GM18498 (cell line): ENCODE measurements at regions not wholly inside any gene's neighbourhood (a gene's known extent, or its start where the extent isn't known, plus 50 kb on each side); places are given as distances from the start of the nearest gene placed in this dataset.
"Not testable (repeated sequence)": the region's sequence is repeated elsewhere in the genome, so short reads cannot be mapped to it uniquely, and the experiment has no call there.

Experiments used
- ATAC-seq: cut with Tn5 transposase; IDR thresholded peaks from one replicate; pipeline ENCODE4 v1.9.1; 2021; ENCODE audit warnings: mild to moderate bottlenecking, moderate library complexity; ENCODE audit not compliant: unreplicated experiment

DNA sequence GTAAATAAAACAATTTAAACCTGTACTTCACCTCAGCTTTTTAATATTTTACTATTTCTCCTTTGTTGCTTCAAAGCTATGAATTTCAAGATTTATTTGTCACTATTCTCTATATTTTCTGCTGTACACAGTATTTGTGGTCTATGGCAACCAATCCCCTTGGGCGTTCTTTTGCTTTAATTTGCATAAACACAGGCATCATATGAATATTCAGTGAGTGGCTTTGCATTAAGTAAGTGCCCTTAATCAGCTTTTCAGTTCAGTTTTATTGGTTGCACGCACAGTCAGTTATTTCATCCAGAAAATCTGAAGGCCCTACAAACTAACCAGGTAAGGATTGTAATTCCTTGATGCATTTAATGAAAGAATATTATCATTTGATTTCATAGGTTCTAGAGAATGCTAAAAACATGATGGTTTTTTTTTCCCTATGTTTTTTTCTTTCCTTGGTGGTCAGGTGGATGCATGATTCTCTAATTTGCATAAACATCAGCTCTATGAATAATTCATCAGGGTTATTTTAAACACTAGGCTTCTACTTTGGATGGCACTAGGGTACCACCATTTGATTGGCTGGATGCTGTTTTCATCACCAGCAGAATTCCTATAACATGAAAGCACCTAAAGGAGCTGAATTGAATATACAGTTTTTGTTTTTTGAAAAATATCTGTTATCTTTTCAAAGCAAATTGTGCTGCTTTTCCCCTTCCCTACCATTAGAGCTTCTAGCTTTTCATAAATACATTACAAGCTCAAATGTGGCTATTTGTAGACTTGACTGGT, 249.2 kb upstream of the CCNH start:
- ATAC-seq = no peak

DNA sequence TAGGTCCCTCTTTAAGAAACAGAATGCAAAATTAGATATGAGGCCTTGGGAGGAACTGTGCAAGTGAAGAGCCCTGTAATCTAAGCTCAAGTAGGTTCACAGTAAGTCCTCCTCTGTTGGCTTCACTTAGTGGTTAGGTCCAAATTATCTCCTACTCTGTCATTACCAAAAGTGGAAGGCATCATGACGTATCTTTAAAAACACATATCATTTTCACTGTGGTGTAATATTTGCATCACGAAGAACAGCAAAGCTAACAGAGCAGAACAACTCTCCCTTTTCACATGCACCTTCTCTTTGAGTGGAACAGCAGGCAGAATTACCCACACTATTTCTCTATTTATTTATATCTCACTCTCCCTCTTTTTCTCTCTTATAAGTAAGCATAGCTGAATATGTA, 240.5 kb upstream of the CCNH start:
- ATAC-seq = no peak

DNA sequence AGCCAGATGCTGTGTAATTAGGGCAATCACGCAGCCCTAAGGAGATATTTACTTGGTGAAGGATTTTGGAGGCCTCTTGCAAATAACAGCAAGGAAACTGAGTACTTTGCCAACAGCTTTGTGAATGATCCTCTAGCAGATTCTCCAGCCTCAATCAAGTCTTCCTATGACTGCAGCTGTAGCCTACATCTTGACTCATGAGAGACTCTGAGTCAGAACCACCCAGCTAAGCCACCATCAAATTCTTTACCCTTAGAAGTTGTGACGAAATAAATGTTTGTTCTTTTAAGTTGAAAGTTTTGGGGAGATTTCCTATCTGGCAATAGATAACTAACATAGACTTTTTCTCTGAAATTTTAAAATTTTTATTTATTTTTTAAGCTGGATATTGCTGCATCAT, 237.6 kb upstream of the CCNH start:
- ATAC-seq = no peak

- ATAC-seq = no peak
These were observed 236.7 kb upstream of the CCNH start for GRCh38 chr5:87649455-87649854.

DNA sequence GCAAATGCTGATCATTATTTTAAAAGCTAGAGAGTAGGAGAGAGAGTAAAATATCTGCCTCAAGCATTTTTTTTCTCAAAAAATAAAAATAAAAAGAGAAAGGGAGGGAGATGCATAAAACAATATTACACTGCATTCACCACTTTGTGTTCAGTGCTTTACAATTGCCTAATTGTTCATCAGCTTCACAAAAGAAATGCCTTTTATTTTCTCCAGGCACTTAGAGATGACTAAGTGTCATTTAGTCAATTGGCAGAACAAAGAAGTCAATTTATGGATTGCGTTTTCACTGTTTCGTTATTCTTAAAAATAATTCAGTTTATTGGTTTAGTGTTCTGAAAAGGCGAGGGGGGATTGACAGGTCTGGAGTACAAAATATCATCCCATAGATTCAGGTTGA, 232.5 kb upstream of the CCNH start:
- ATAC-seq = no peak

DNA sequence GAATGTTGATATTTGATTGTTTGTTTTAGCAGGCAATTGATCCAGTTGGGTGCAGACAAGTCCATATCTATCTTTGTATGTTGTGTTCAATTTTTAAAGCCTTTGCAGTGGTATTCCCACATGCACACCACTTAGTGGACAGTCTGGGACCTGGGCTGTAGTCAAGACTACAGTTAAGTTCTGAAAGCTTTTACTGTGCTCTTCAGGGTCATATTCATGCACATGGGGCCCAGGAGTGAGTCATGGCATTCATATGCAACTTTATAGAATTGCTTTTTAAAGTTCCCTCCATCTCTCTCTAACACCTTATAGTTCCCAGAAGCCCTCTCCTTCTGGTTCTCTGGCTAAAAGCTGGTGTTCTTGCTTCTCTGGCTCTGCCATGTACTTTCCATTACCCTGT, 228.2 kb upstream of the CCNH start:
- ATAC-seq = no peak

DNA sequence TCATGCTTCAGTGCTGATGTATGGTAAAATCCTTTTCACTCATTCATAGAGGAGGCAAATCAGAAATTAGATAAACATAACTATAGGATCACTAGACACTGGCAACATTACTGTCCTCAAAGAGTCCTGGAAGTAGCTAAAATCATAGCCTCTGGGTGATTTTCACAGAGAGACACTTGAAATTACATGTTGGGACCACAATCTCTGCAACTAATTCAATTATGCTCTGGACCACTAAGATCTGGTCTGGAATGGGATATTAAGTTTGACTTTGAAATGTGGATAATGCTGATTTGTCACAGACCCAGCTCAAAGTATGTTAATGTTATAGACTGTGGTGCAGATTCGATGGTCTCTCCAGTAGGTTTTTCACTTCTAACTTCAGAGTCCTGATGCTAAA, 214.6 kb upstream of the CCNH start:
- ATAC-seq = no peak

GRCh38 chr5:87608385-87608784, 195.7 kb upstream of the CCNH start:
- no peak for ATAC-seq

GRCh38 chr5:87605663-87606062, 192.9 kb upstream of the CCNH start:
- ATAC-seq = no peak

DNA sequence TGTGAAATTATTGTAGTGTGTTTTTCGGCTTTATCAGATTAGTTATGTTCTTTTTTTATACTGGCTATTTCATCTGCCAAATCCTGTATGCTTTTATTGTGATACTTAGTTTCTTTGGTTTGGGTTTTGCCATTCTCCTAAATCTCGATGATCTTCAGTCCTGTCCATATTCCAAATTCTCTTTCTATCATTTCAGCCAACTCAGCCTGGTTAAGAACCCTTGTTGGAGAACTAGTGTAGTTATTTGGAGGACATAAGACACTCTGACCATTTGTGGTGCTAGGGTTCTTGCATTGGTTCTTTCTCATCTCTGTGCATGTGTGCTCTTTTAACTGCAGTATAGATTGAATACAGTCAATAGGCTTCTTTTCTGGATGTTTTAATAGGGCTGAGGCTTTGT, 187.0 kb upstream of the CCNH start:
- ATAC-seq = no peak

DNA sequence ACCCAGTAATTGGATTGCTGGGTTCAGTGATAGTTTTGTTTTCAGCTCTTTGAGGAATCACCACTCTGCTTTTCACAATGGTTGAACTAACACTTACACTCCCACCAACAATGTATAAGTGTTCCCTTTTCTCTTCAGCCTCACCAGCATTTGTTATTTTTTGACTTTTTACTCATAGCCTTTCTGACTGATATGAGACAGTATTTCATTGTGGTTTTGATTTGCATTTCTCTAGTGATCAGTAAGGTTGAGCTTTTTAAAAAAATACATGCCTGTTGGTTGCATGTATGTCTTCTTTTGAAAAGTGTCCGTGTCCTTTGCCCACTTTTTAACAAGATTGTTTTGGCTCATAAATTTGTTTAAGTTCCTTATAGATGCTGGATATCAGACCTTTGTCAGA, 185.7 kb upstream of the CCNH start:
- no peak for ATAC-seq

DNA sequence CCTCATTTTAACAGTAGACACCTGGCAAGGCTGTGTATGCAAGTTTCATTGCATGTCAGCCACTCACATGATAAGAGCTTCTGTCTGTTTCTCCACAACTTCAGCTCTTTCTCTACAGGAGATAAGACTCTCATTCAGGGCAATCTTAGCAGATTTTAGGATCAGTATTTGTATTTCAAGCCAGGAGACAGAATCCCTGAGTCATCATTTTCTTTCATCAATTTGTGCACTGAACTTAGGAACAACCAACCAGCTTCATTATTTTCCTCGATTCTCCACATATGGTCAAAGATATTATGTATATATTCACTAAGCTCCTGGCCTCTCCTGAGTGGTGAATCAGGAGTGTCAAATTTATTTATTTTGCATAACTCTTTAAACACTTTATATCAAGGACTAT, 181.8 kb upstream of the CCNH start:
- no peak for ATAC-seq

GRCh38 chr5:87589587-87589986, 176.9 kb upstream of the CCNH start:
- ATAC-seq = no peak

DNA sequence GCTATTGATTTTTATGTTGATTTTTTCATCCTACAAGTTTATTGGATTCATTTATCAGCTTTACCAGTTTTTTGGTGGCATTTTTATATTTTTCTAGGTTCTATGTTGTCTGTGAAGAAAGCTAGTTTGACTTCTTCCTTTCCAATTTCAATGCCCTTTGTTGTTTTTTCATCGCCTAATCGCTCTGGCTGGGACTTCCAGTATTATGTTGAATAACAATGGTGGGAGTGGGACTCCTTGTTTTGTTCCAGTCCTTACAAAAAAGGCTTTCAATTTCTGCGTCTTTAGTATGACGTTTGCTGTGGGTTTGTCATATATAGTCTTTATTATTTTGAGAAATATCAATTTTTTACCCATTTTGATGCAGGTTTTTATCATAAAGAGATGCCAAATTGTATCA, 175.6 kb upstream of the CCNH start:
- no peak for ATAC-seq

DNA sequence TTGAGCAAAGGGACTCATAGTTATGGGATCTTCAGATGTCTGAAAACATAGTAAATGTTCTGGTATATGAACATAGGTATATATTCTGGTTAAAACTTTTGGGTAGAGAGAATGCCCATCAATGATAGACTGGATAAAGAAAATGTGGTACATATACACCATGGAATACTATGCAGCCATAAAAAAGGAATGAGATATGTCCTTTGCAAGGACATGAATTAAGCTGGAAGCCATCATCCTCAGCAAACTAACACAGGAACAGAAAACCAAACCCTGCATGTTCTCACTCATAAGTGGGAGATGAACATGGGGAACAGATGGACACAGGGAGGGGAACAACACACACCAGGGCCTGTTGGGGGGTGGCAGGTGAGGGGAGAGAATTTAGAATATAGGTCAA, 171.0 kb upstream of the CCNH start:
- ATAC-seq = not testable (repeated sequence)

GRCh38 chr5:87582149-87582548, 169.4 kb upstream of the CCNH start:
- ATAC-seq = no peak

DNA sequence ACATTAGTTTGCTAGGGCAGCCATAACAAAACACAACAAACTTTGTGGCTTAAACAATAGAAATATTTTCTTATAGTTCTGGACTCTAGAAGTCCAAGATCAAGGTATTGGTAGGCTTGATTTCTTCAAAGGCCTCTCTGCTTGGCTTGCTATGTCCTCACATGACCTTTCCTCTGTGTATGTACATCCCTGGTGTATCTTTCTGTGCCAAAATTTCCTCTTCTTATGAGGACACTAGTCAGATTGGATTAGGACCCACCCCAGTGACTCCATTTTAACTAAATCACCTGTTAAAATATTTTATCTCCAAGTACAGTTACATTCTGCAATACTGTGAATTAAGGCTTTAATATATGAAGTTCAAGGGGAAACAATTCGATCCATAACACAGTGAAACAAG, 168.9 kb upstream of the CCNH start:
- ATAC-seq = no peak

DNA sequence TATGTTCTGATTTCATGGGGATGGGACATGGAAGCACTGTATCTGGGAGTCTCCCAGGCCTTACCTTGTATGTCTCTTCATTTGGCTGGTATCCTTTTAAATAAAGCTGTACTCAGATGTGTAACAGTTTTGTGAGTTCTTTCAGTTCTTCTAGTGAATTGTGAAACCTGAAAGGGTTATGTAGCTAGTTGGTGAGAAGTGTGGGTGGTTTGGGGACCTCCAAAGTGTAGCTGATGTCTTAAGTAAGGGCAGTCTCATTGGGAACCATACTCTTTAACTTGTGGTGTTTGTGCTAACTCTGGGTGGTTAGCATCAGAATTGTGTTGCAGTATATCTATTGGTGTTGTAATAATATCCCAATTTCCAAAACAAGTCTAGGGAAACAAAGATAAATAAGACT, 166.9 kb upstream of the CCNH start:
- no peak for ATAC-seq

GRCh38 chr5:87576867-87577266, 164.1 kb upstream of the CCNH start:
- no peak for ATAC-seq

- ATAC-seq = not testable (repeated sequence)
These were observed 163.6 kb upstream of the CCNH start for GRCh38 chr5:87576306-87576705.

DNA sequence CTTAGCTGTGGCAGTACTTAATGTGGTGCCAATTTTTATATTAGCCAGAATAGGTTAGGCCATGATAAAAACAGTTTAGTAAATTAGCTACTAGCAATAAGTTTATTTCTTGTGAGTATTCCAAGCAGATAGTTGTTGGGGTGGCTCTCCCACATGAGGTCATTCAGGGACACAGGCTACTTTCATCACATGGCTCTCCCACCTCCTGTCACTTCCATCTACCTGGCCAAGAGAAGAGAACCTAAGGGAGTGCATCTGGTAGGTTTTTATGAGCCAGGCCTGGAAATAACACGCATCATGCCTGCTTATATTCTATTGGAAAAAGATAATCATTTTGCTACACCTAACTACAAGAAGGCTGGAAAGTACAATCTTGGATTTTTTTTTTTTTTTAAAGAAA, 161.4 kb upstream of the CCNH start:
- no peak for ATAC-seq

- no peak for ATAC-seq
These were observed 159.9 kb upstream of the CCNH start for GRCh38 chr5:87572611-87573010.

DNA sequence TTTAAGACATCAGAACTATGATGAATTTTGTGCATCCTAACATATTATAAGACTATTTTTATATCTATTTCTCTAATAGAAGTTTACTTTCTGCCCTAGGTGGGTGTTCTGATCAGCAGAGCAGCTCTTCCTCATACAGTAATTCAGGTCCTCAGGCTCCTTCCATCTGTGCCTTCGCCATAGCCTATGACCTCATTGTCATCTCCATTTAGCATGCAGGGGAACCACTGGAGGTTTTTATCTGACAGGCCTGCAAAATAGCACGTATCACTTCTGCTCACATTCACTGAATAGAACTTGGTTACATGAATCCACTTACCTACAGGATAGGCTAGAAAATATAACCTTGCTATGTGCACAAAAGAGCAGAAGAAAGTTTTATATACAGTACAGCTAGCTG, 159.4 kb upstream of the CCNH start:
- no peak for ATAC-seq
